Common myeloid progenitor, CD34-positive (primary cell): ENCODE measurements at regions not wholly inside any gene's neighbourhood (a gene's known extent, or its start where the extent isn't known, plus 50 kb on each side); places are given as distances from the start of the nearest gene placed in this dataset.

Experiments
- CTCF ChIA-PET: fragments of 350-600 bp; sonication (Branson Sonifier 250); formaldehyde crosslinking; loops from one replicate; lab custom pipeline; 2021; ENCODE audit warnings: antibody characterized with exemption; lab: Charles Lee
- POLR2A ChIA-PET: fragments of 350-600 bp; sonication (Branson Sonifier 250); formaldehyde crosslinking; loops from one replicate; lab custom pipeline; 2021; ENCODE audit warnings: antibody characterized with exemption; lab: Charles Lee
- DNase-seq, 3 donors: peaks; one replicate each; pipeline versions ENCODE4 v3.0.0 to v3.0.0-alpha.2; 2013
- H3K27ac ChIP-seq, 2 experiments: 1 replicate in 1 of 2; 2 replicates in 1 of 2; pipeline ENCODE4 v1.7.0; 2013; ENCODE audit warnings: inconsistent platforms in 2 of 2, low read length in 2 of 2, mild to moderate bottlenecking in 2 of 2, low read depth in 1 of 2, moderate library complexity in 1 of 2; ENCODE audit not compliant: severe bottlenecking in 2 of 2, insufficient read depth in 1 of 2, poor library complexity in 1 of 2
- H3K27me3 ChIP-seq, 5 experiments: replicated peaks in 2 of 5; 1 replicate in 3 of 5; 2 replicates in 2 of 5; pipeline versions ENCODE4 v1.6.1 to v1.7.0; 2013; ENCODE audit warnings: low read length in 4 of 5, mild to moderate bottlenecking in 2 of 5, moderate library complexity in 2 of 5, inconsistent platforms in 1 of 5; ENCODE audit not compliant: insufficient read depth in 5 of 5, control insufficient read depth in 4 of 5
- H3K36me3 ChIP-seq, 4 experiments: 1 replicate in 2 of 4; 2 replicates in 2 of 4; pipeline versions ENCODE4 v1.6.1 to v1.7.0; 2013; ENCODE audit warnings: low read length in 3 of 4, control low read depth in 1 of 4, mild to moderate bottlenecking in 1 of 4; ENCODE audit not compliant: control insufficient read depth in 4 of 4, insufficient read depth in 4 of 4
- H3K4me1 ChIP-seq, 4 experiments: 1 replicate in 3 of 4; 2 replicates in 1 of 4; pipeline versions ENCODE4 v1.6.1 to v1.7.1; 2013; ENCODE audit warnings: low read length in 3 of 4, mild to moderate bottlenecking in 3 of 4, control low read depth in 1 of 4, inconsistent platforms in 1 of 4, moderate library complexity in 1 of 4; ENCODE audit not compliant: control insufficient read depth in 4 of 4, insufficient read depth in 4 of 4; ENCODE audit errors: control extremely low read depth in 1 of 4
- H3K4me3 ChIP-seq, 7 experiments: 1 replicate in 4 of 7; 2 replicates in 3 of 7; pipeline versions ENCODE4 v1.5.1 to v1.7.0; 2013; ENCODE audit warnings: mild to moderate bottlenecking in 7 of 7, low read length in 6 of 7, moderate library complexity in 6 of 7, inconsistent platforms in 2 of 7, low read depth in 2 of 7, control low read depth in 1 of 7; ENCODE audit not compliant: insufficient read depth in 4 of 7, control insufficient read depth in 1 of 7; ENCODE audit errors: extremely low read depth in 1 of 7
- H3K9me3 ChIP-seq, 5 experiments: 1 replicate in 4 of 5; 2 replicates in 1 of 5; pipeline versions ENCODE4 v1.6.1 to v1.7.1; 2013; ENCODE audit warnings: low read length in 4 of 5, mild to moderate bottlenecking in 2 of 5, inconsistent platforms in 1 of 5, low read depth in 1 of 5, moderate library complexity in 1 of 5; ENCODE audit not compliant: control insufficient read depth in 4 of 5, insufficient read depth in 2 of 5; ENCODE audit errors: control extremely low read depth in 1 of 5
- WGBS: methylation state at CpG from one replicate; pipeline ENCODE4 v1.1.5; 2013; ENCODE audit not compliant: insufficient coverage; 5-methylcytosine and 5-hydroxymethylcytosine counted together

DNA sequence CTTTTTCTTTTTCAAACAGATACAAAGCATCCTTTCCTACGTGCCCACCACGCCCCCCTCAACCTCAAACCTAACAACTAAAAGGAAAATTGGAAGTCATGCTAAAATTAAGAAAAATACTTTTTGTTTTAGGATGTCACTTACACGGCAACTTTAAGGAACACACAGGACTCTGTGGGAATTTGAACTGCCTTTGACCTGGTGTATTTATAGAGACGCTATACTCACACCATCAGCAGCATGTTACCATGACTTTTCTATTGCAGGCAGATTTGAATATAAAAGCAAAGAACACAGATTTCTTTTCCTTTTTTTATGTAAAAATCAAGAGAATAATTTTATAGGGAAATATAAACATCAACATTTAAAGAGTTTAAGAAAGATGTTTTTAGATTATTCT lies 198.2 kb downstream of the SIPA1L2 start:
- Histone ChIP-seq H3K4me3 (no peak overlapping the region), H3K4me1 (no peaks in the 10 kb centered on the region), H3K27me3 (no peaks in the 10 kb centered on the region), H3K9me3 (peaks cover 0 to 4% (median 0%) of the 10 kb centered on the region in 5 experiments), H3K27ac (no peak overlapping the region), H3K36me3 (no peaks in the 10 kb centered on the region)
- POLR2A ChIA-PET: no interaction called here
- no peak for DNase-seq
- WGBS: 93% methylated on average over 2 of the region's 4 CpGs
- CTCF ChIA-PET: no interaction called here

DNA sequence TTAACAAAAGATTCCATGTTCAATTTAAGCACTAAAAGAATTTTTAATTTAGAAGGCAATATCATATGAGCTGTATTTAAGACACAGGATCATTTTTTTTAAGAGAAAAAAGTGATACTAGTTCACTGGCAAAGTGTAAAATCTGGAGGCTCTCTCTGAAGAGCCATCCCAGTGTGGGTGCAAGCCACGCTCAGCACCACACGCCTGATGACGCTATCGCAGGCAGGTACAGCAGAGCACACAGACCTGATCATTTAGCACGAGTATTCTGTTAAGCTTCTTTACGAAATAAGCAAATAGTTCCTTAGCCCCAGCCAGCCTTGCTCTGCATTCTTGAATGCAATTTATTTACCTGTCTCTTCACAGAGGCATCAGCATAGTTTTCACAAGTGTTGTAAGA lies 198.6 kb downstream of the SIPA1L2 start:
- ChIA-PET CTCF (no interaction called here), POLR2A (no interaction called here)
- no peaks in the 10 kb centered on the region for H3K36me3 ChIP-seq
- H3K4me3 ChIP-seq: no peak overlapping the region
- no peaks in the 10 kb centered on the region for H3K27me3 ChIP-seq
- no peak overlapping the region for H3K27ac ChIP-seq
- peaks cover 0 to 2% (median 0%) of the 10 kb centered on the region in 5 experiments for H3K9me3 ChIP-seq
- 97% methylated on average over 6 of the region's 6 CpGs for WGBS
- DNase-seq: no peak
- no peaks in the 10 kb centered on the region for H3K4me1 ChIP-seq

DNA sequence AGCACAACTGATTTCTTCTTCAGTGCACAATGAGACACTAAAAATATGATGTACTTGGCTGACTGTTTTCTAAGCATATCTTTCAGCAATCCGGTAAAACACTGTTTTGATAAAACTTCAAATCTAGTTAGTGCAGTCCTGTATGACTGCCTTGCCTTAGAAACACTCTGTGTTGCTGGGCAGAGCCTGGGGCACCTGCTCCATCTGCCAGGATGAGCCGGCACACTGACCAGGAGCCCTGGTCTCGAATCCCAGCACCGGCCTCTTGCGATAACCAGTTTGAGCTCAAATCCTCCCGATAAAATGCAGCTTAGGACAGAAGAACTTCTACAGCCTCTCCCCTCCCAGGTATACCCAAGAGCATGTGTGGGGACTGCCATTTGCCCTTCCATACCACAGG lies 199.5 kb downstream of the SIPA1L2 start:
- ChIA-PET POLR2A (no interaction called here), CTCF (no interaction called here)
- H3K27me3 ChIP-seq: no peaks in the 10 kb centered on the region
- no peak for DNase-seq
- H3K4me3 ChIP-seq: no peak overlapping the region
- H3K36me3 ChIP-seq: no peaks in the 10 kb centered on the region
- H3K4me1 ChIP-seq: no peaks in the 10 kb centered on the region
- 98% methylated on average over 6 of the region's 6 CpGs for WGBS
- H3K9me3 ChIP-seq: no peaks in the 10 kb centered on the region
- no peak overlapping the region for H3K27ac ChIP-seq

DNA sequence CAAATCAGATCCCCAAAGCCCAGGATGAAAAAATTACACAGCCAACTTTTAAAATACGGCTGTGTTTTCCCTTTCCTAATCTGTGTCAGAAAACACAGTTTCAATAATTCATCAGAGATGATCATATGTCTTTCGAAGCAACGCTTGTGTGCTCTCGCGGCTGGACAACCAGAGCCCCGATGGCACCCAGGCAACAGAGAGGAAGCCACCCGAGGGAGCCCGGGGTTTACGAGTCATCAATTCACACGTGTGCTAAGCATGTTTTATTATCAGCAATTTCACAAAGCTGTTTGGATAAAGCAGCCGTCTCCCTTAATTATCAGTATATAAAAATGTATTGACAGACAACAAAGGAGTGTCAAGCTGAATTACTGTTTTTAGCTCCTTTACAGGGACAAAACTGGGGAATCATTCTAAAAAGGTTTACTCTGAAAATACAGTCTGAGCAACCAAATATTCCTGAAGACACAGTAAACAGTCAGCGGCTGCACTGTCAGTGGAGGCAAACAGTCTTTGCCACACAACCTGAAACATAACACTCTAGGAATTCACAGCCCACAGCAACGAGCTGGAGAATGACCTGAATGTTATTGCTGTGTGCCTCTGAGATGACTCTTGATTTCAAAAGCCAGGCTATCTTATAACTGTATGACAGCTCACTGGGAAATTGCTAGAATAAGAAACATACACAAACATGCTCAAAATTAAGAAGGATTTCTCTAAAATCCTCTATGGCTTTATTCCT lies 201.0 kb downstream of the SIPA1L2 start:
- POLR2A ChIA-PET: no interaction called here

DNA sequence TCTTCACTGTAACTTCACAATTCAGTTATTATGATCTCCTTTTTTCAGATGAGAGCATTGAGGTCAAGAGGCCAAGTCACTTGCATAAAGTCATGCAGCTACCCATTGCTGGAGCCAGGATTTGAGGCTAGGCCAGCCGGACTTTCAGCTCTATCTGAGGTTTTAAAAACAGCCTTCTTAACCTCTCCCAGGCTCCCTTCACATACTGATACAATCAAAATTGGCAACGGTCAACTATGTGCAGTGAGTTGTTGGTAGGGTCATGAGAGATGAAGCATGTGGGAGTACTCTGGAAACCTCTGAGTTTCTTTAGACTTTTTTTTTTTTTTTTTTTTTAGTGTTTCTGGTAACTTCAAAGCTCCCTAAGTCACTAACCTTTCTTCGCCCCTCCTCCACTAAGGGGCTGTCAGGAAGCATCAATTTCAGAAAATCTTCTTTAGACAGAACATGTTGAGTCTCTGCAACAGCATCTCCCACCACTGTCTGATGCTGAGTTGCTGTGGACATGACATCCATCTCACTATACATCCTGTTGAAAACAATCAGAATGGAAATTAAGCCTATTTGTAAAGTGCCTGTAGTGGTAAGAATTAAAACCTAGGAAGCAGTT lies 201.8 kb downstream of the SIPA1L2 start:
- DNase-seq: no peak
- no peaks in the 10 kb centered on the region for H3K36me3 ChIP-seq
- H3K4me3 ChIP-seq: no peak overlapping the region
- H3K27me3 ChIP-seq: no peaks in the 10 kb centered on the region
- H3K27ac ChIP-seq: no peak overlapping the region
- POLR2A ChIA-PET: no interaction called here
- no peaks in the 10 kb centered on the region for H3K4me1 ChIP-seq
- CTCF ChIA-PET: no interaction called here
- H3K9me3 ChIP-seq: no peaks in the 10 kb centered on the region
- no CpG with 5 or more reads among the region's 3 CpGs for WGBS

More for the DNA sequence above, 201.0 kb downstream of the SIPA1L2 start:
- Histone ChIP-seq H3K4me3 (no peak overlapping the region), H3K4me1 (no peaks in the 10 kb centered on the region), H3K27ac (no peak overlapping the region), H3K36me3 (no peaks in the 10 kb centered on the region), H3K27me3 (no peaks in the 10 kb centered on the region), H3K9me3 (no peaks in the 10 kb centered on the region)
- CTCF ChIA-PET: no interaction called here
- 83% methylated on average over 8 of the region's 13 CpGs for WGBS
- no peak for DNase-seq

DNA sequence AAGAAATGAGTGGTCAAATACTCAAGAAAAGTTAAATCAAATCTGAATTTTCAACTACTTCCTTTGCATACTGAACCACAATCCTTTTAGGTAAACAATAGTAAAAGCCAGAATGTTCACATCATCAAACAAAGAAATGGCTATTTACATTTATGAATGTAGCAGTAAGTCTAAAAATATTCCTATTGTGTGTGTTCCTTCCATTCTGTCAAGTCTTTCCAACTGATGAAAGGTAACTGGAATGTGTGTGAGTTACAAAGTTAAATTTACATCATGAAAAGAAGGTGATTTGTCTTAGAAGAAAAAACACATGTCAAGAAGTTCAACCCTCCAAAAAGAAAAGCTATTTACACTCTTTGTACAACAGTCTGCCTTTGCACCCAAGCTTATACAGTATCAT lies 203.1 kb downstream of the SIPA1L2 start:
- ChIA-PET POLR2A (no interaction called here), CTCF (no interaction called here)
- Histone ChIP-seq H3K27ac (no peak overlapping the region), H3K4me1 (no peaks in the 10 kb centered on the region), H3K36me3 (no peaks in the 10 kb centered on the region), H3K27me3 (no peaks in the 10 kb centered on the region), H3K9me3 (no peaks in the 10 kb centered on the region), H3K4me3 (no peak overlapping the region)
- no peak for DNase-seq

DNA sequence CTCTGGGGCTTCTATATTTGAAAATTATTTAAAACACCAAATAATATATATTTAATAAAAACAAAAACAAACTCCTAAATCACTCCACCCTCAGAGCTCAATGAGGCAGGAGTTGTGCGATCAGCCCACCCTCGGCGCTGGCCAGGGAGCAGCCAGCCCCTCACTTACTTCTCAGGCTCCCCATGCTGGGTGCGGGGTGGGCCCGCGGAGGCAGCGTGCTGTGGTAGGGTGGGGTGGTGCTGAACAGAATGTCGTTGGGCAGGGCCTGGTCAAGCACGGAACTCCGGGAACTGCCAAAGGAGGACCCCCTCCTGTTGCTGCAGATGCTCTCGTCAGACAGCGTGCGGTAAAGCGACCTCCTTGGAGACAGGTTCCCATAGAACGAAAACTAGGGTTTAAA lies 204.5 kb downstream of the SIPA1L2 start:
- CTCF ChIA-PET: no interaction called here
- POLR2A ChIA-PET: no interaction called here
- no peaks in the 10 kb centered on the region for H3K4me1 ChIP-seq
- no peak overlapping the region for H3K4me3 ChIP-seq
- no peak overlapping the region for H3K27ac ChIP-seq
- no peaks in the 10 kb centered on the region for H3K9me3 ChIP-seq
- no peak for DNase-seq
- WGBS: 98% methylated on average over 14 of the region's 15 CpGs
- no peaks in the 10 kb centered on the region for H3K27me3 ChIP-seq
- H3K36me3 ChIP-seq: no peaks in the 10 kb centered on the region
